Left ventricle myocardium inferior (tissue), 1 donor: ENCODE measurements at regions not wholly inside any gene's neighbourhood (a gene's known extent, or its start where the extent isn't known, plus 50 kb on each side); places are given as distances from the start of the nearest gene placed in this dataset.
"Not testable (repeated sequence)": the region's sequence is repeated elsewhere in the genome, so short reads cannot be mapped to it uniquely, and the experiment has no call there.

Experiments used
- DNase-seq: peaks from one replicate; pipeline ENCODE4 v3.0.0-alpha.2; 2020
- H3K27ac ChIP-seq: fragments of 200-600 bp; replicated peaks from 2 replicates; pipeline ENCODE4 v1.8.0; 2021
- H3K27me3 ChIP-seq: fragments of 200-600 bp; 2 replicates; pipeline ENCODE4 v1.8.0; 2021; ENCODE audit warnings: low read depth
- H3K36me3 ChIP-seq: fragments of 200-600 bp; 2 replicates; pipeline ENCODE4 v1.8.0; 2021
- H3K4me1 ChIP-seq: fragments of 200-600 bp; 2 replicates; pipeline ENCODE4 v1.8.0; 2021
- H3K4me3 ChIP-seq: fragments of 200-600 bp; 2 replicates; pipeline ENCODE4 v1.8.0; 2021; ENCODE audit warnings: mild to moderate bottlenecking, moderate library complexity
- H3K9me3 ChIP-seq: fragments of 200-600 bp; replicated peaks from 2 replicates; pipeline ENCODE4 v1.8.0; 2021
- intact Hi-C: fragments of 100-400 bp; cut with micrococcal nuclease; formaldehyde crosslinking; loops from one replicate; pipeline ENCODE4 v1.11.0; 2022
- TF ChIP-seq, protein P1 (sequence below): fragments of 200-600 bp; IDR thresholded peaks from 2 replicates; pipeline ENCODE4 v1.8.0; 2021; ENCODE audit warnings: antibody characterized with exemption, mild to moderate bottlenecking, borderline replicate concordance
- donor health status: DM: no; HTN: yes; CAD: no; lungs with severe emphysema.

- intact Hi-C loops: no loop called here
- TF ChIP-seq, protein P1, sequence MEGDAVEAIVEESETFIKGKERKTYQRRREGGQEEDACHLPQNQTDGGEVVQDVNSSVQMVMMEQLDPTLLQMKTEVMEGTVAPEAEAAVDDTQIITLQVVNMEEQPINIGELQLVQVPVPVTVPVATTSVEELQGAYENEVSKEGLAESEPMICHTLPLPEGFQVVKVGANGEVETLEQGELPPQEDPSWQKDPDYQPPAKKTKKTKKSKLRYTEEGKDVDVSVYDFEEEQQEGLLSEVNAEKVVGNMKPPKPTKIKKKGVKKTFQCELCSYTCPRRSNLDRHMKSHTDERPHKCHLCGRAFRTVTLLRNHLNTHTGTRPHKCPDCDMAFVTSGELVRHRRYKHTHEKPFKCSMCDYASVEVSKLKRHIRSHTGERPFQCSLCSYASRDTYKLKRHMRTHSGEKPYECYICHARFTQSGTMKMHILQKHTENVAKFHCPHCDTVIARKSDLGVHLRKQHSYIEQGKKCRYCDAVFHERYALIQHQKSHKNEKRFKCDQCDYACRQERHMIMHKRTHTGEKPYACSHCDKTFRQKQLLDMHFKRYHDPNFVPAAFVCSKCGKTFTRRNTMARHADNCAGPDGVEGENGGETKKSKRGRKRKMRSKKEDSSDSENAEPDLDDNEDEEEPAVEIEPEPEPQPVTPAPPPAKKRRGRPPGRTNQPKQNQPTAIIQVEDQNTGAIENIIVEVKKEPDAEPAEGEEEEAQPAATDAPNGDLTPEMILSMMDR: no peak
- no peaks in the 10 kb centered on the region for H3K36me3 ChIP-seq
These were observed 905.6 kb upstream of the SPRY2 start for GRCh38 chr13:81246556-81246955.

DNA sequence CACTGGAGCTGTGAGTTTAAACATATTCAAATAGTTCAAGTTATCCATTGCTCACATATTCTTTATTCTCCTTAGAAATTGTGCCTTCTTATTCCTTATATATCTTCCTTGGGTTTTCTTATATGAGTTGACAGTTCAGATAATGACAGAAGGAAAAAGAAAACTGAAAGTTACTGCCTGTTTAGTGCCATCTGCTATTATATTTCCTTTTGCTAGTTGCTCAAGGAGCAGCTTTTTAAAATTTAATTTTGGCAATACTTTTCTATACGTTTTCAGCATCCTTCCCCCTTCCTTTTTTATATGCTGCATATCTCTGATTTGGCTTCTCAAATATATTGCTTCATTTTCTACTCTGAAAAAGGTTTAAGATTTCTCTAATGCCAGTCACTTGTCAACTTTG, 903.1 kb upstream of the SPRY2 start:
- Histone ChIP-seq H3K9me3 (no peaks in the 10 kb centered on the region), H3K4me3 (no peak overlapping the region), H3K4me1 (no peaks in the 10 kb centered on the region), H3K27me3 (no peaks in the 10 kb centered on the region), H3K36me3 (no peaks in the 10 kb centered on the region), H3K27ac (no peak overlapping the region)
- intact Hi-C loops: no loop called here
- TF ChIP-seq, protein P1: no peak
- DNase-seq: no peak

More at GRCh38 chr13:81246556-81246955, 905.6 kb upstream of the SPRY2 start:
- Histone ChIP-seq H3K4me1 (no peaks in the 10 kb centered on the region), H3K4me3 (no peak overlapping the region), H3K27me3 (no peaks in the 10 kb centered on the region), H3K27ac (no peak overlapping the region), H3K9me3 (no peaks in the 10 kb centered on the region)
- no peak for DNase-seq

DNA sequence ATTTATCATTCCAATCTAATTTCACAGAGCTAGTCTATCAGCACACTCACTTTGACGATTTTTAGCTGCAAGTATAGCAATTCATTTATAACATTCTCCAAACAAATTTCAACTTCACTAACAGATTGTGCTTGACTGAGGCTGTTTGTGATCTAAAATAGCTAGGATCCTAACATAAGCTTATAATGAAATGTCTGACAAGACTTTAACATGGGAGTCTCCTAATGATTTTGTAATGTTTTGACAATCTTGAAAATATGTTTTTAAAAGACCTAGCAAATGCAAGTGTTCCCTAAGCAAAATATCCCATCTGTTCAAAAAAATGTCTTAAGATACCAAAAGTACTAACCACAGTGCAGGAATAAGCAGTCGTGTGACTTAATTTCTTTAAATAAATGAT, 889.5 kb upstream of the SPRY2 start:
- DNase-seq: no peak
- TF ChIP-seq, protein P1: no peak
- no peaks in the 10 kb centered on the region for H3K27me3 ChIP-seq
- no peaks in the 10 kb centered on the region for H3K4me1 ChIP-seq
- intact Hi-C loops: no loop called here
- no peaks in the 10 kb centered on the region for H3K36me3 ChIP-seq
- no peak overlapping the region for H3K27ac ChIP-seq
- H3K9me3 ChIP-seq: peaks cover 4% of the 10 kb centered on the region
- H3K4me3 ChIP-seq: no peak overlapping the region

GRCh38 chr13:81226830-81227229, 885.9 kb upstream of the SPRY2 start:
- DNase-seq, H3K36me3 ChIP-seq, intact Hi-C loops, H3K27ac ChIP-seq, H3K4me1 ChIP-seq, H3K9me3 ChIP-seq, H3K4me3 ChIP-seq, H3K27me3 ChIP-seq: not testable (repeated sequence)

DNA sequence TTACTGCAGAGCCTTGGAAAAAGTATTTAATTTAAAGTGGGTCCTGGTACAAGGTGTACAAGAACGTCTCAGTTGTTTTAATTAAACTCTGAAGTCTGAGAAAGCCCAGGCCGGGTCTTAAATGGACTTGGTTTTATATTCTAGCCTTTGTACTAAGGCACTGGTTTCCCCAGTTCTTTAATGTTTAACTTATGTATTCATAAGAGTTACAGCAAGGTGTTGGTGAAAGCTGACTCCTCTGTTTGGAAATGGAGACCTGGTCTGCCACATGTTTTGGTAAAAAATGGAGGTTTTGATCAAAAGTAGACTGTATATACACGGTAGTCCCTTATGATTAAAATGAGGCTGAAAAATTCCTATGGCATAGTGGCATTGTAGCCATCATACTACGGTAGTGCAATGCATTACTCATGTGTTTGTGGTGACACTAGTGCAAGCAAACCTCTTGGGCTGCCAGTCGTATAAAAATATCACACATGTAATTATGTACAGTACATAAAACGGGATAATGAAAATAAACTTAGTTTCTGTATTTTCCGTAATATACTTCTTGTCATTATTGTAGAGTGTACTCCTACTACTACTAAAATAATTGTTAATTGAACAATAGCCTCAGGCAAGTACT, 883.4 kb upstream of the SPRY2 start:
- H3K27ac ChIP-seq: no peak overlapping the region
- TF ChIP-seq, protein P1: no peak
- no peaks in the 10 kb centered on the region for H3K27me3 ChIP-seq
- peaks cover 4% of the 10 kb centered on the region for H3K9me3 ChIP-seq
- intact Hi-C loops: no loop called here
- DNase-seq: no peak
- no peak overlapping the region for H3K4me3 ChIP-seq
- H3K36me3 ChIP-seq: no peaks in the 10 kb centered on the region
- H3K4me1 ChIP-seq: no peaks in the 10 kb centered on the region

DNA sequence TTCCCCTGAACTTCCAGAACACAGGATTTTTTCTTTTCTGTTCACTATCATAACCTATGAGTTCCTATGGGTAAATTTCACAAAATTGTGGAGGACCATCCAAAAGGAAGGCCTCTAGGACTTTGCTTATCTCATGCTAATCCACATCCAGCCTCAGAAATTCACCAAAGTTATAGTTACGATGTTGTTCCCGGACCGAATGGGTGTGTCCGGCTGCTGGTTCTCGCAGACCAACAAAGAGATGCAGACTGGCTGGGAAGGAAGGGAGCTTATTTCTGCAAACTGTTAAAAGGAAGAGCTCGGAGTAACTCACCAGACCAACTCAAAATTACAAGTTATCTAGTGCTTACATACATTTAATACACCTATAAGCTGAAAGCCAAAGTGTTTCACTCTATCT, 882.9 kb upstream of the SPRY2 start:
- Histone ChIP-seq H3K4me1 (no peaks in the 10 kb centered on the region), H3K9me3 (peaks cover 4% of the 10 kb centered on the region), H3K36me3 (no peaks in the 10 kb centered on the region), H3K27me3 (no peaks in the 10 kb centered on the region), H3K4me3 (no peak overlapping the region), H3K27ac (no peak overlapping the region)
- TF ChIP-seq, protein P1: no peak
- no peak for DNase-seq
- intact Hi-C loops: no loop called here
